ENCODE measurements at regions not wholly inside any gene's neighbourhood (a gene's known extent, or its start where the extent isn't known, plus 50 kb on each side); places are given as distances from the start of the nearest gene placed in this dataset.

DNA sequence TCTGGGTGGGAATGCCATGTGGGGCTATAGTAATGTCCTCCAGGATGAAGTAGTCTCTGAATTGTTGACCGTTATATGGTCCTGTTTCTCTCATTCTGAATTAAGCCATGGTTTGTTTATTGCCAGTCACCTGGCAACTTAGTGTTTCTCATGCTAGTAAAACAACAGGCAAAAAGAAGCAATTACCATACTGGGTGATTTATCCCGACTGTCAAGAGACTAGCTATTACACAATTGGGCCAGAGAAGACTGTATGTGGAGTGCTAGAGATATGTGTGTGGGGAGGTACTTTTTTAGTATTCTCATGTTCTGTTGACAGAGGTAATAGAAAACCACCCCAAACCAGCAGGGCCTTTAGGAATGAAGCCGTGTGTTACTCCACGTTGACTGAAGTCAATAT is 258.2 kb downstream of the TDRD3 start:
- TF ChIP-seq, protein P1, sequence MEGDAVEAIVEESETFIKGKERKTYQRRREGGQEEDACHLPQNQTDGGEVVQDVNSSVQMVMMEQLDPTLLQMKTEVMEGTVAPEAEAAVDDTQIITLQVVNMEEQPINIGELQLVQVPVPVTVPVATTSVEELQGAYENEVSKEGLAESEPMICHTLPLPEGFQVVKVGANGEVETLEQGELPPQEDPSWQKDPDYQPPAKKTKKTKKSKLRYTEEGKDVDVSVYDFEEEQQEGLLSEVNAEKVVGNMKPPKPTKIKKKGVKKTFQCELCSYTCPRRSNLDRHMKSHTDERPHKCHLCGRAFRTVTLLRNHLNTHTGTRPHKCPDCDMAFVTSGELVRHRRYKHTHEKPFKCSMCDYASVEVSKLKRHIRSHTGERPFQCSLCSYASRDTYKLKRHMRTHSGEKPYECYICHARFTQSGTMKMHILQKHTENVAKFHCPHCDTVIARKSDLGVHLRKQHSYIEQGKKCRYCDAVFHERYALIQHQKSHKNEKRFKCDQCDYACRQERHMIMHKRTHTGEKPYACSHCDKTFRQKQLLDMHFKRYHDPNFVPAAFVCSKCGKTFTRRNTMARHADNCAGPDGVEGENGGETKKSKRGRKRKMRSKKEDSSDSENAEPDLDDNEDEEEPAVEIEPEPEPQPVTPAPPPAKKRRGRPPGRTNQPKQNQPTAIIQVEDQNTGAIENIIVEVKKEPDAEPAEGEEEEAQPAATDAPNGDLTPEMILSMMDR (conservative IDR thresholded peaks at IDR 0.05): no peak
- DNase-seq: no peak
- peaks cover 8% of the 10 kb centered on the region for H3K27me3 Mint-ChIP-seq (ENCODE audit: insufficient read depth)
- no peaks in the 10 kb centered on the region for H3K36me3 Mint-ChIP-seq (ENCODE audit: low read depth)
- Histone ChIP-seq H3K36me3 (ENCODE audit: control insufficient read depth, insufficient read depth, low read length) (no peaks in the 10 kb centered on the region), H3K27me3 (ENCODE audit: control insufficient read depth, insufficient read depth, low read length, poor library complexity, severe bottlenecking) (no peaks in the 10 kb centered on the region), H3K27ac (ENCODE audit: low read depth, low read length) (no peak overlapping the region), H3K4me3 (ENCODE audit: low read length) (no peak overlapping the region), H3K4me1 (ENCODE audit: control insufficient read depth, insufficient read depth, low read length) (no peaks in the 10 kb centered on the region), H3K9me3 (ENCODE audit: control insufficient read depth, low read length) (no peaks in the 10 kb centered on the region), H3K9ac (ENCODE audit: extremely low read depth, low read length, poor library complexity, severe bottlenecking) (no peak overlapping the region)
- H3K4me3 Mint-ChIP-seq: no peak overlapping the region
- peaks cover 12% of the 10 kb centered on the region for H3K4me1 Mint-ChIP-seq
- no peak overlapping the region for H3K27ac Mint-ChIP-seq
- H3K9me3 Mint-ChIP-seq: peaks cover 4% of the 10 kb centered on the region
- WGBS, 2 experiments (ENCODE audit: insufficient coverage in 1 of 2, insufficient read length in 1 of 2): 93 to 94% methylated on average over 2 of the region's 4 CpGs

DNA sequence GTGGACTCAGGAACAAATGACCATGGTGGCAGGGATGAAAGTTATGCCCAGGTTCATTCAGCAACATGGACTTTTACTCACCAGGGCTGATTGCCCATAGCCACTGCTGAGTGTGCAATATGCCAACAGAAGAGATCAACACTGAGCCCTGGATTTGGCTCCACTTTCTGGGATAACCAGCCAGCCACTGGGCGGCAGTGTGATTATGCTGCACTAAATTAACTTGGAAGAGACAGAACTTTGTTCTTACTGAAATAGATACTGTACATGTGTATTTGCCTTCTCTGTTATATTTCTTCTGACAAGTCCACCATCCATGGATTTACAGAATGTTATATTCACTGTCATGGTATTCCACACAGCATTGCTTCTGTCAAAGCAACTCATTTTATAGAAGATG is 257.4 kb downstream of the TDRD3 start:
- Mint-ChIP-seq H3K27me3 (ENCODE audit: insufficient read depth) (peaks cover 3% of the 10 kb centered on the region), H3K9me3 (peaks cover under 1% of the 10 kb centered on the region), H3K27ac (no peak overlapping the region), H3K4me1 (peaks cover 12% of the 10 kb centered on the region), H3K4me3 (no peak overlapping the region), H3K36me3 (ENCODE audit: low read depth) (no peaks in the 10 kb centered on the region)
- Histone ChIP-seq H3K4me1 (ENCODE audit: control insufficient read depth, insufficient read depth, low read length) (no peaks in the 10 kb centered on the region), H3K9ac (ENCODE audit: extremely low read depth, low read length, poor library complexity, severe bottlenecking) (no peak overlapping the region), H3K27ac (ENCODE audit: low read depth, low read length) (no peak overlapping the region), H3K9me3 (ENCODE audit: control insufficient read depth, low read length) (no peaks in the 10 kb centered on the region), H3K27me3 (ENCODE audit: control insufficient read depth, insufficient read depth, low read length, poor library complexity, severe bottlenecking) (no peaks in the 10 kb centered on the region), H3K4me3 (ENCODE audit: low read length) (no peak overlapping the region), H3K36me3 (ENCODE audit: control insufficient read depth, insufficient read depth, low read length) (no peaks in the 10 kb centered on the region)
- peak; percentile 74 for DNase-seq
- WGBS, 2 experiments (ENCODE audit: insufficient coverage in 1 of 2, insufficient read length in 1 of 2): 50 to 53% methylated on average over 1 of the region's 1 CpG
- TF ChIP-seq, protein P1 (conservative IDR thresholded peaks at IDR 0.05): peak; percentile 72

DNA sequence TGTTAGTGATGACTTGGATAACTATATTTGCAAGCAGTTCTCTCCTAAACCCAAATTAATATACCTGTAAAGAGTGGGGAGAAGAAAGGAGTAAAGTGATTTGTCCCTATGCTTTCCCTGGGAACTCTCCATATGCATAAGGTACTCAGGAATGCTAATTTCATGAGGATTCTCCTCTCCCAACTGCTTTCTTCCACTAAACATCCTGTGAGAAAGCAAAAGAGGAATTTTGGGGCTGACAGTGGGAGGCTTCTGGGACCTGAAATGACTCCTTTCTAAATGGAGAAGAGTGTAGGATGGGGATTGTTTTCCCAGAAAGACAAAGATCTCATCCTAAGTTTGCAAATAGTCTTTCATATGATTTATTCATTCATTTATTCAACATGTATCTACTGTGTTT is 250.5 kb downstream of the TDRD3 start:
- TF ChIP-seq, protein P1 (conservative IDR thresholded peaks at IDR 0.05): no peak
- Mint-ChIP-seq H3K4me3 (no peak overlapping the region), H3K27ac (no peak overlapping the region), H3K27me3 (ENCODE audit: insufficient read depth) (no peaks in the 10 kb centered on the region), H3K9me3 (no peaks in the 10 kb centered on the region), H3K36me3 (ENCODE audit: low read depth) (no peaks in the 10 kb centered on the region), H3K4me1 (peaks cover 14% of the 10 kb centered on the region)
- Histone ChIP-seq H3K4me3 (ENCODE audit: low read length) (no peak overlapping the region), H3K27me3 (ENCODE audit: control insufficient read depth, insufficient read depth, low read length, poor library complexity, severe bottlenecking) (no peaks in the 10 kb centered on the region), H3K9ac (ENCODE audit: extremely low read depth, low read length, poor library complexity, severe bottlenecking) (no peak overlapping the region), H3K4me1 (ENCODE audit: control insufficient read depth, insufficient read depth, low read length) (no peaks in the 10 kb centered on the region), H3K27ac (ENCODE audit: low read depth, low read length) (no peak overlapping the region), H3K36me3 (ENCODE audit: control insufficient read depth, insufficient read depth, low read length) (no peaks in the 10 kb centered on the region), H3K9me3 (ENCODE audit: control insufficient read depth, low read length) (no peaks in the 10 kb centered on the region)
- DNase-seq: peak; percentile 61

Data from endodermal cell (in vitro differentiated cells).